Left ventricle myocardium superior (tissue), 1 donor: ENCODE measurements at regions not wholly inside any gene's neighbourhood (a gene's known extent, or its start where the extent isn't known, plus 50 kb on each side); places are given as distances from the start of the nearest gene placed in this dataset.
"Not testable (repeated sequence)": the region's sequence is repeated elsewhere in the genome, so short reads cannot be mapped to it uniquely, and the experiment has no call there.

Experiments
- ATAC-seq: fragments of 200-7000 bp; cut with Tn5 transposase; one replicate; pipeline ENCODE4 v1.9.1; 2020; ENCODE audit warnings: mild to moderate bottlenecking, moderate library complexity
- DNase-seq: peaks from one replicate; pipeline ENCODE4 v3.0.0-alpha.2; 2020
- intact Hi-C: fragments of 100-400 bp; cut with micrococcal nuclease; formaldehyde crosslinking; loops from one replicate; pipeline ENCODE4 v1.11.0; 2022
- donor health status: DM: no; HTN: yes; CAD: no; lungs with severe emphysema.

GRCh38 chr10:30200017-30200415 lies 140.6 kb upstream of the JCAD start:
- ATAC-seq, result no peak
- intact Hi-C loops, result no loop called here
- no peak for DNase-seq

DNA sequence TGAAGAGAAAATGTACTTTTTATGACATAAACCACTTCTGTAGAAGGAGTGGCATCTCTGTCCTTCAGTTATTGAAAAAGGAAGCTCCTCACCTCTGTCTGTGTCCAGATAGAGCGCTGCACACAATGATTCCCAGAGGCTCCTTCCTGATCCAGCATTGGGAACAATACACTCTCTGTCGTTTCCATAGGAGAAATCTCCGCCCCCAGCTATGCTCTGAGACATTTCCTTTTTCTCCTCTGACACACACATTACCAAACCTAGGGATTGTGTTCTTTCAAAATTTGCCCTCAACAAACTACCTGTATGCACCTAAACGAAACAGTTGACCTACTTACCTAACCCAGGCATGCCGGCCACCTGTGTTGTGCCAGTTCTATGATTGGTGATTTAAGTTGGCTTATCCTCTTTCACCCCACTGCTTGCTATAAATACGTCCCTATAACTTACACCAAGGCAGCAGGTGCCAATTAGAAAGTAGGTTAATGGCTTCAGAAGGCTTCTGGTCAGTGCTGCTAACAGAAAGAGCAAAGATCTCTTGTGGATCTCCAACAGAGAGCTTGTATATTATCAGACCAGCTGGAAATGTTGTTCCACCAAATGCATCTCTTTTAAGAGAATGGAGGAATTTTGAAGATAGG lies 140.1 kb upstream of the JCAD start:
- DNase-seq (no peak), ATAC-seq (no peak)
- intact Hi-C loops, result no loop called here

DNA sequence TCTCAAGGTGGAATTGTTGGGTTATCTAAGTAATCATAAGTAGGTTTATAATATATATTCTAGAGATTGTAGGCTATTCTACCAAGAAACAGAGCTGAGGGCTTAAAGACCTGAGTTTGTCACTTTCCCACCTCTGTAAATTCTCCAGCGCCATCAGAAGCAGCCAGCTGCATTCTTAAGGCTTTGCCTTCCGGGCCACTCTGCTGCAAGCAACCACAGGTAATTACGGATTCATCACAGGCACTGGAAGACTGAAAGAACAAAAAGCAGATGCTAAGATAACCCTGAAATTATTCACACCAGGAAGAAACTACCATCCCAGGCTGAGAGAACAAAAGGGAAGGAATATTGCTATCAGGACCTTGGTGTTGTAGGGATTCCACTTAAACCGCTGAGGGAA lies 137.8 kb upstream of the JCAD start:
- ATAC-seq (no peak), DNase-seq (no peak)
- intact Hi-C loops, result no loop called here

GRCh38 chr10:30196559-30196958 lies 137.2 kb upstream of the JCAD start:
- ATAC-seq, intact Hi-C loops, DNase-seq: not testable (repeated sequence)

DNA sequence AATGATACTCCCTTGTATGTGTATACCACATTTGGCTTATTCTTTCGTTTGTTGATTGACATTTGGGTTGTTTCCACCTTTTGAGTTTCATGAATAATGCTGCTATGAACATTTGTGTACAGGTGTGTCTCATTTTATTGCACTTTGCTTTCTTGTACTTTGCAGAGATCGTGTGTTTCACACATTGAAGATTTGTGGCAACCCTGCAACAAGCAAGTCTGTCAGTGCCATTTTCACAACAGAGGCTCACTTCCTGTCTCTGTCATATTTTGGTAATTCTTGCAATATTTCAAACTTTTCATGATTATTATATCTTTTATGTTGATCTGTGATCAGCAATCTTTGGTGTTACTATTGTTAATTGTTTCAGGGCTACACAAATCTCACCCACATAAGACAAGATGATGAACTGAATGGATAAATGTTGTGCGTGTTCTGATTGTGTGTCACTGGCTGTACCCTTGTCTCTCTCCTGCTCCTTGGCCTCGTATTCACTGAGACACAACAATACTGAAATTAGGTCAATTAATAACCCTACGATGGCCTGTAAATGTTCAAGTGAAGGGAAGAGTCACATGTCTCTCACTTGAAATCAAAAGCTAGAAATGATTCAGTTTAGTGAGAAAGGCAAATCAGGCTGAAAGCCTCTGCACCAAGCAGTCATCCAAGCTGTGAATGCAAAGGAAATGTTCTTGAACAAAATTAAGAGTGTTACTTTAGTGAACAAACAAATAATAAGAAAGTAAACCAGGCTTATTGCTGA lies 133.6 kb upstream of the JCAD start:
- intact Hi-C loops, result no loop called here
- no peak for ATAC-seq
- DNase-seq, result no peak

DNA sequence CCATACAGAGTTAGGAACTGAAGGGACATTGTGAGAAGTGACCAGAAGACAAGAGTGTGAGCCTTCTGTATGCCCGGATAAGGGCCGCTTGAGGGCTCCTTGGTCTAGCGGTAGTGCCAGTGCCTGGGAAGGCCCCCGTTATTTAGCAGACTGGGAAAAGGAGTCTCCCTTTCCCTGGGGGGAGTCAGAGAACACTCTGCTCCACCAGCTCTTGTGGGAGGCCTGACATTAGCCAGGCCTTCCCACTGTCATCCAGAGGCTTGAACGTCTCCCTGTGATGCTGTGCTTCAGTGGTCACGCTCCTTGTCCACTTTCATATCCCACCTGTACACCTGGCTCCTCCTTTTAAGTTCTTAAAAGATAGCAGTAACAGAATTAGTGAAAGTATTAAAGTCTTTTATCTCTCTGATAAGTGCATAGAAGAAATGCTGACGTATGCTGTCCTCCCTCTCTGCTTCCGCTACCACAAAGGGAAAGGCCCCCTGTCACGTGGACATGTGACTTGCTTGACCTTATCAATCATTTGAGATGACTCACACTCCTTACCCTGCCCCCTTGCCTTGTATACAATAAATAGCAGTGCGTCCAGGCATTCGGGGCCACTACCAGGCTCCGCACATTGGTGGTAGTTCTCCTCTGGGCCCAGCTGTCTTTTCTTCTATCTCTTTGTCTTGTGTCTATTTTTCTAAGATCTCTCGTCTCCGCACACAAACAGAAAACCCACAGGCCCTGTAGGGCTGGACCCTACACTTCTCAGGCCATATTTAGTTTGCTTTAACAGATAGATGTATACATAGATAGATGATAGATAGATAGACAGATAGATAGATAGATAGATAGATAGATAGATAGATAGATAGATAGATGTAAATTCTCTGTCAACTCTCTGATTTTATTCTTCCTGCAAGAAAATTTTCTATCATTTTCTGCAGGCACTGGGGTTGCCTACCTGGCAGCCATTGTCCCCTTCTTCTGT lies 131.5 kb upstream of the JCAD start:
- no peak for DNase-seq
- intact Hi-C loops, result no loop called here
- ATAC-seq, result no peak

DNA sequence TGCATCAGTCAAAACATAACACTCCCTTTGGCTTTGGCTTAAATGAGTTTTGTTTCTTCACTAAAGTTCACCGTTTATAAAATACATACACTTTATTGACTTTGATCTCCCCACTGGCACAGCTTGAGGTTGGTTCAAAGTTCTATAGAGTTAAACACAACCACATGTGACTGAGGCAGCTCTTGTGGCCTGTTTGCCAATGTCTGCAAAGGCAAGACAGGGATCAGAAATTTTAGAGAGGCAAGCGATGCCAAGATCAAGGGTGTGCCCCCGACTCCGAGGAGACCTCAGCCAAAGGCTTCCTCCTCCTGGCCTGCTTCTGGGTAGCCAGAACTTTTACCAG lies 129.8 kb upstream of the JCAD start:
- intact Hi-C loops, result no loop called here
- ATAC-seq (no peak), DNase-seq (no peak)

DNA sequence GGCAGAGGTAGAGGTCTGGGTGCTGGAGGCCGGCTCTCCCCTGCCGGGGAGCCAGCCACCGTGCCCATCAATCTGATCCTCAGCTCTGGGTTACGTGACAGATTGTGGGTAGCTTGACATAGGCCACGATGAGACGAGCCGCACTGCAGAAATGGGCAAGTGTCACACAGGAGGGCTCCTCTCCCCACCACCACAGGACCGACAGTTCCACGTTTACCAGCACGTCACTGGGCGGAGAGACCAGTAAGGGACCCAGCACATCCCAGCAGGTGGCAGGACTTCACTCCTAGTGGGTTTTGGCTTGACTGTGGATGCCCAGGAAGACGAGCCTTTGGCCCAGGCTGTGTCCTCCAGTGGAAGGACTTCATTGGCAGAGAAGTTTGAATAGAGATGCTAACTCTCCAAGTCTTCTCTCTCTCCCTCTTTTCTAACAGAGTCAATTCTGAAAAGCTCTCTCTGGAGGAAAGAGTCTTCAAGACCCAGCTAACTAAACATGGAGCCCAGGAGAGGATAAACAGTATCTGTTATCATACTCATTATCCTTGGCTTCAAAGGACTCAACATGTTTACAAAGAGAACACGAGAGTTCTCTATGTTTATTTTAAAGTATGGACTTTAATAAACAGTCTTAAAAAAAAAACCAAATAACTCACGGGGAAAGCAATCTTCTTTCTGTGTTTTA lies 129.3 kb upstream of the JCAD start:
- ATAC-seq (peak; percentile 33), DNase-seq (no peak)
- intact Hi-C loops, result no loop called here

DNA sequence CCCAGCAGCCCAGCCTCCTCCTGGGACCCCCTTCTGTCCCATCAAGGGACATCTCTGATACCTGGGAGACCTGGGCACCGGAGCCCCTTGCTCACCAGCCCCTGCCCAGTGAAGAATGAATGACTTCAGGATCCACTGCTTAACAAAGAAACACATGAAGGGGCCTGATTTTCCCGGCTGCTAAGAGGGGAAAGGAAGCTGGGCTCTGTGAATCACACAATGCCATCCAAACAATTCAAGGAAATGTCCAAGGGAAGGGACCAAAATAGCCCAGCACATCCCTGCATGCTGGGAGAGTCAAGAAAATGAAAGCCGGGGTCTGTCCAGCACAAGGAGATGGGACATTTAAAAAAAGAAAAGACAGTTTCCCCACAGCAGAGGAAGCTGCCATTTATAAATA lies 128.7 kb upstream of the JCAD start:
- DNase-seq, result no peak
- intact Hi-C loops, result no loop called here
- peak; percentile 74 for ATAC-seq

GRCh38 chr10:30187010-30187409 lies 127.6 kb upstream of the JCAD start:
- no peak for DNase-seq
- no peak for ATAC-seq
- intact Hi-C loops, result no loop called here

DNA sequence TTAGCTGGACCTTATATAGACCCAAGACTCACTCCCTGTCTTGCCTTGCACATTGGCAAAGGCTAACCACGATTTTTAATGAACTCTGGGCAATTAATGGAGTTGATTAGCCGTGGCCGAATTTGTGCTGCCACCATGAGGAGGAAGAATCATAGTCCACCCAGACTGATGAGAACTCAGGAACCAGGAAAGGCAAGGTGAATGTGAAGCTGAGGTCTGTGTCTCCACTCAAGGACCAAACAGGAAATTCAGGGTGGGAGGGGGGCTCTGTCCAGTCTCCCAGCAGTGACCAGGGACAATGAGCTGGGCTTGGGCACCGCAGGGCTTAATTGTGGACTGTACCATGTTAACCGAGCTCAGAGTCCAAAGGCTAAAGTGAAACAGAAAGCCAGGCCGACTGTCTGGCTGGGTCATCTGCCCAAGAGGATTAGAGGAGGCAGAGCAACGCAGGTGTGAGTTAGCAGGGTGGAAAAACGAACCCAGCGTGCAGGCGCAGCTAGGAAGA lies 127.0 kb upstream of the JCAD start:
- intact Hi-C loops, result no loop called here
- peak; percentile 50 for ATAC-seq
- no peak for DNase-seq

- no peak for DNase-seq
- intact Hi-C loops, result no loop called here
- ATAC-seq, result no peak
Observed at GRCh38 chr10:30185916-30186315, 126.5 kb upstream of the JCAD start.

DNA sequence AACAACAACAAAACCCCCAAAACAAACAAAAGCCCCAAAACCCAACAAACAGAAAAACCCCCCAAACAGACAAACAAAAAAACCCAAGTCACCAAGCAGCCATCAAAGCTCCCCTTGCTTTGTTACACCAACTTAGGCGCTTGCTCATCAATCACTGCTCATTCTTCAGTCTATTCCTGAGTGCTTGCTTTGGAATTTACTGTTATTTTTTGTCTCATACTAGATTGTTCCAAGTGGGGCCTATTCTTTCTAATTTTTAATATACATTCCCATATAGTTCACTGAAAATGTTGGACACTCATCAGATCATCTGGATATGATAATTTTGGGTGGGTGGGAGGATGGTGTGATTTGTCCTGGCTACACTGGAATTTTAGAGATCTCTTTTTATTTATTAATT lies 126.0 kb upstream of the JCAD start:
- intact Hi-C loops, result no loop called here
- DNase-seq (no peak), ATAC-seq (no peak)

DNA sequence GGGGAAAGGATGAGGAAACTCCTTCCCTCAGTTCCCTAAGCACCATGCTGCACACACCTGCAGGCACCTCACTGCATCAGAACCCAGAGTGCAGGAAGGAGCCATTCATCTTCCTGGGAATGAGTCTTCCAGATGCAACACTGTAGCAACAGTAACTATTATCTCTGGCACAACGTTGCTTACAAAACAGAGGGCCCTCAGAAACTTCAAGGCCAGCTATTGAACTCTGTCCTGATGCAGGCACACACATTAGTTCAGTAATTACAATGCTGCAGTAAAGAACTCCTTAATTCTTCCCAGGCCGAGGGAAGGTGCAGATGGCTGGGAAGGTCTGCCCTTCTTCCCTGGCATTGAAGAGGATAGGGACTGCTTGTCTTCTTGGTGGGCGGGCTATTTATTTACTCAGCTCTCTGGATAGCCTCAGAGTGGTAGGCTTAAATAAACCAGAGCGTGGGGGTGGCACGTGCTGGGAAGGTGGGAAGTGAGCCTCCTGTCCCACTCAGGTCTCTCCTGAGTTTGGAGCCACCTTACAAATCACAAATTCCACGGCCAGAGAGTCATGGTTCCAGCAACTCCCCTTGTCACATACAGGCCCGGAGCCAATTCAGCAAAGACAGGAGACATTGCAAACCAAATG lies 125.1 kb upstream of the JCAD start:
- intact Hi-C loops, result no loop called here

DNA sequence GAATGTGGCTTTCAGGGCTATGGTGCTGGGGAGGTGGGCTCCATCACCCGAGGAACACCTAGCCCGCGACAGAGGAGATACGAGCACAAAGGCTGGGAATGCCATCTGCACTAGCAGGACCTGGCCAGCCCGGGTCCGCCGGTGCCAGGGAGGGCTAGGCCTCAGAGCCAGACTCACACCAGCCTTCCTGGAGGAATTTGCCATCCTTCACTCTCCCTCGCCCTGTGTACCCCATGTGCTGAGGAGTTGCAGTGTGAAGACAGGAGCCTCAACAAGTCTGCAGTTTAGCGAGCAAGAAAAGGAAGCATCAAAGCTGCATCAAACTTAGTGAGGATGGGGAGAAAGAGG lies 123.6 kb upstream of the JCAD start:
- intact Hi-C loops, result no loop called here
- DNase-seq (no peak), ATAC-seq (no peak)

More for the DNA sequence above, 125.1 kb upstream of the JCAD start:
- DNase-seq (no peak), ATAC-seq (no peak)

GRCh38 chr10:30182191-30183054 lies 123.0 kb upstream of the JCAD start:
- ATAC-seq, result no peak
- DNase-seq, result no peak
- intact Hi-C loops, result no loop called here

- DNase-seq, result no peak
- intact Hi-C loops, result no loop called here
- no peak for ATAC-seq
Observed at GRCh38 chr10:30178356-30178964, 119.1 kb upstream of the JCAD start.
